MCF 10A (cell line): ENCODE measurements at regions not wholly inside any gene's neighbourhood (a gene's known extent, or its start where the extent isn't known, plus 50 kb on each side); places are given as distances from the start of the nearest gene placed in this dataset.

ENCODE experiments used
- BruUV-seq: library from RNA; stranded (reverse); fragments of 400-500 nt; replicated peaks from 2 replicates; lab custom pipeline; 2021; lab: Mats Ljungman, UMichigan
- CTCF ChIA-PET: fragments of 300-600 bp; sonication (Branson Sonifier 250); formaldehyde crosslinking; extraction: SDS; loops from one replicate; lab custom pipeline; 2021; ENCODE audit warnings: antibody characterized with exemption, inconsistent platforms; lab: Yijun Ruan, JAX
- POLR2A ChIA-PET: fragments of 300-600, 350-650 bp; sonication (Branson Sonifier 250); formaldehyde crosslinking; extraction: SDS; loops from one replicate; lab custom pipeline; 2020; ENCODE audit warnings: antibody characterized with exemption, inconsistent platforms; lab: Yijun Ruan, JAX
- DNase-seq: peaks from one replicate; pipeline ENCODE4 v3.0.0-alpha.2; 2018; ENCODE audit not compliant: unreplicated experiment
- H3K27ac Mint-ChIP-seq: one replicate; pipeline ENCODE4 v1.8.0; 2022; ENCODE audit warnings: mild to moderate bottlenecking, low read depth, mixed read lengths; ENCODE audit not compliant: unreplicated experiment
- H3K27me3 Mint-ChIP-seq: one replicate; pipeline ENCODE4 v1.8.0; 2022; ENCODE audit warnings: mixed read lengths; ENCODE audit not compliant: insufficient read depth, unreplicated experiment
- H3K36me3 Mint-ChIP-seq: one replicate; pipeline ENCODE4 v1.8.0; 2022; ENCODE audit warnings: mild to moderate bottlenecking, moderate library complexity, mixed read lengths; ENCODE audit not compliant: insufficient read depth, unreplicated experiment
- H3K4me1 Mint-ChIP-seq: one replicate; pipeline ENCODE4 v1.8.0; 2022; ENCODE audit warnings: mixed read lengths; ENCODE audit not compliant: insufficient read depth, unreplicated experiment
- H3K4me3 Mint-ChIP-seq: one replicate; pipeline ENCODE4 v1.8.0; 2022; ENCODE audit warnings: mild to moderate bottlenecking, moderate library complexity, mixed read lengths; ENCODE audit not compliant: unreplicated experiment
- H3K9me3 Mint-ChIP-seq: one replicate; pipeline ENCODE4 v1.8.0; 2022; ENCODE audit warnings: mixed read lengths; ENCODE audit not compliant: unreplicated experiment
- CTCF ChIP-seq: fragments of 200-600 bp; IDR thresholded peaks from one replicate; pipeline ENCODE4 v1.8.0; 2022; ENCODE audit warnings: antibody characterized with exemption, mild to moderate bottlenecking; ENCODE audit not compliant: unreplicated experiment
- intact Hi-C: fragments of 100-400 bp; cut with micrococcal nuclease; formaldehyde crosslinking; loops from 2 replicates; pipeline ENCODE4 v1.14.1; 2022

DNA sequence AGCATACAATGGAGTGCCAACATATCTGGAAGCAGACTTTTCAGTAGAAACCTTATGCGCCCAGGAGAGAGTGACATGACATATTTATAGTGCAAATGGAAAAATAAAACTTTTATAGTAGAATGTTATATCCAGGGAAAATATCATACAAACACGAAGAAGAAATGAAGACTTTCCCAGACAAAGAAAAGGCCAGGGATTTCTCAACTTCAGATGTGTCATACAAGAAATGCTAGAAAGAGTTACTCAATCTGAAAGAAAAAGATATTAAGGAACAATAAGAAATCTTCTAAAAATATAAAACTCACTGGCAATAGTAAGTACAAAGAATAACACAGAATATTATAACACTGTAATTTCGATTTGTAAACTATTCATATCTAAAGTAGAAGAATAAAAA lies 1269.3 kb downstream of the GRIK2 start:
- DNase-seq: peak; percentile 16
- no peak for TF ChIP-seq CTCF
- Mint-ChIP-seq H3K27me3 (no peaks in the 10 kb centered on the region), H3K4me3 (no peak overlapping the region), H3K4me1 (peaks cover 9% of the 10 kb centered on the region), H3K9me3 (no peaks in the 10 kb centered on the region), H3K27ac (no peak overlapping the region), H3K36me3 (no peaks in the 10 kb centered on the region)
- BruUV-seq: no TSS peak
- intact Hi-C loops: no loop called here
- ChIA-PET POLR2A (no interaction called here), CTCF (no interaction called here)

- no peaks in the 10 kb centered on the region for H3K36me3 Mint-ChIP-seq
- H3K4me1 Mint-ChIP-seq: peaks cover 9% of the 10 kb centered on the region
- POLR2A ChIA-PET: no interaction called here
- H3K9me3 Mint-ChIP-seq: peaks cover 13% of the 10 kb centered on the region
- BruUV-seq: no TSS peak
- TF ChIP-seq CTCF: no peak
- H3K4me3 Mint-ChIP-seq: no peak overlapping the region
- H3K27ac Mint-ChIP-seq: no peak overlapping the region
- CTCF ChIA-PET: no interaction called here
- no peak for DNase-seq
- intact Hi-C loops: no loop called here
- no peaks in the 10 kb centered on the region for H3K27me3 Mint-ChIP-seq
These were observed 1266.8 kb downstream of the GRIK2 start for GRCh38 chr6:102660303-102660702.

DNA sequence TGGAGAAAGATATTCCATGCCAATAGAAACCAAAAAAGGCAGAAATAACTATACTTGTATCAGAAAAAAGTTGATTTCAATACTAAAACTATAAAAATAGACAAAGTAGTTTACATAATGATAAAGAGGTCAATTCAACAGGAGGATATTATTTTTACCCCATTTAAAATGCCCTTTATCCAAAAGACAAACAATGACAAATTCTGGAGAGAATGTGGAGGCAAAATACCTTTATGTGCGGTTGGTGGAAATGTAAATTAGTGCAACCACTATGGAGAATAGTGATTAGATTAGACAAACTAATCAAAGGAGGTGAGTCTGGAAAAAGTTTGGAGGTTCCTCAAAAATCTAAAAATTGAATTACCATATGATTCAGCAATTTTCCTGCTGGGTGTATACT lies 1262.3 kb downstream of the GRIK2 start:
- CTCF ChIA-PET: interaction anchor here (0.5 kb wide), 1 partner anchor 13 kb away, joined by 3 read pairs; no protein-coding TSS in a partner anchor
- Mint-ChIP-seq H3K36me3 (no peaks in the 10 kb centered on the region), H3K27ac (no peak overlapping the region), H3K4me3 (no peak overlapping the region), H3K9me3 (peaks cover 16% of the 10 kb centered on the region), H3K4me1 (no peaks in the 10 kb centered on the region), H3K27me3 (no peaks in the 10 kb centered on the region)
- DNase-seq: no peak
- no peak for TF ChIP-seq CTCF
- intact Hi-C loops: no loop called here
- POLR2A ChIA-PET: no interaction called here
- BruUV-seq: no TSS peak

DNA sequence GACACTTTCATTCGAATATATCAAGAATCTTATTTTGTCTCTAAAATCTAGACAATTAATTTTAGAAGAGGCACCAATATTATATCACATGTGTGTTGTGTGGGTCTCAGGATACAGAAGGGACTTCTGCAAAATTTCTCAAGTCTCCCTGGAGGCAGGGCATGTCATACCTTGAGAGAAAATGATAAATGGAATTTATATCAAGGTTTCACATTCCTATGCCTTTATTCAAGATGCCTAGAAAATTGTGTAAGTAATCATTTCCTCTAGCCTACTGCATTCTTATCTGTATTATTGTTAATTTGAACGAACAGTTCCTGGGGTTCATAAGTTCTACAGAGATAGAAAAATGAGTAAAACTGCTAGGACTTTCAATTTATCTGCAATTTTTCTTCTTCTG lies 1247.9 kb downstream of the GRIK2 start:
- no peak for TF ChIP-seq CTCF
- H3K9me3 Mint-ChIP-seq: no peaks in the 10 kb centered on the region
- H3K36me3 Mint-ChIP-seq: no peaks in the 10 kb centered on the region
- H3K4me3 Mint-ChIP-seq: no peak overlapping the region
- no peaks in the 10 kb centered on the region for H3K27me3 Mint-ChIP-seq
- H3K27ac Mint-ChIP-seq: no peak overlapping the region
- intact Hi-C loops: no loop called here
- no peaks in the 10 kb centered on the region for H3K4me1 Mint-ChIP-seq
- no peak for DNase-seq
- CTCF ChIA-PET: no interaction called here
- no TSS peak for BruUV-seq
- POLR2A ChIA-PET: no interaction called here
